ENCODE measurements at regions not wholly inside any gene's neighbourhood (a gene's known extent, or its start where the extent isn't known, plus 50 kb on each side); places are given as distances from the start of the nearest gene placed in this dataset.

DNA sequence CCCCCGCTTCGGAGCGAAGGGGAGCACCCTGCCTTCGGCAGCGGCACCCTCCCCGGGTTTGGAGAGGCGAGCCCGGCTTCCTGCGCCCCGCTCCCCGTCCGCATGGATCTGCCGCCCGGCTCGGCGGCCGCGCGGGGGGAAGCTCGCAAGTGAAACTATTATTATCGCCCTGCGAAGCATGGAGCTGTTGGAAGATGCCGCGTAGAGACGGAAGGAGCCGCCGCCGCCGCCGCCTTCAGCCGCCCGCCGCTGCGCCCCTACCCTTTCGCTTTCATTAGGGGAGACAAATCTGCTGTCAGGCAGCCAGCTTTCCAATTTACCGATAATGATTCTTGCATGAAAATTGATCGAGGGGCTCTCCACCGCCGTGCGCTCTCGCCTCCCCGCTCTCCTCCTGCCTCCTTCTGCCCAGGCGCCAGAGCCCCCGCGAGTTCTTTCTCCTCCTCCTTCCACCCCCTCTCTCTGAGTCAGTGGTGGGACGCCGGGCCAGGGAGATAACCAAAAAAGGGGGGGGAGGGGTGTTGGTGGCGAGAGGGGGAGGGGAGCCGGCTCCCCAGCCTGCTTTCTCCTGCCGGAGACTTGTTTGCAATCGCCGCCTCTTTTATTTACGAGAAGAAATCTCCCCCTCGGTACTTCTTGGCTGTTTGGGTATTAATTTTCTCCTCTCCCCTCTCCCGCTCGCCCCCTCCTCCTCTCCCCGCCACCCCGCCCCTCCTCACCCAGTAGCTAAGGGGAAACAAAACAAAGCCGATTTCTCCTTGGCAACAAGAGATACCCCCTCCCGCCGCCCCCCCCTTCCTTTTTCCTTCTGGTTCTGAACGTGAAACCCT lies 58.0 kb upstream of the GSE1 start:
- TF ChIP-seq, protein P1, sequence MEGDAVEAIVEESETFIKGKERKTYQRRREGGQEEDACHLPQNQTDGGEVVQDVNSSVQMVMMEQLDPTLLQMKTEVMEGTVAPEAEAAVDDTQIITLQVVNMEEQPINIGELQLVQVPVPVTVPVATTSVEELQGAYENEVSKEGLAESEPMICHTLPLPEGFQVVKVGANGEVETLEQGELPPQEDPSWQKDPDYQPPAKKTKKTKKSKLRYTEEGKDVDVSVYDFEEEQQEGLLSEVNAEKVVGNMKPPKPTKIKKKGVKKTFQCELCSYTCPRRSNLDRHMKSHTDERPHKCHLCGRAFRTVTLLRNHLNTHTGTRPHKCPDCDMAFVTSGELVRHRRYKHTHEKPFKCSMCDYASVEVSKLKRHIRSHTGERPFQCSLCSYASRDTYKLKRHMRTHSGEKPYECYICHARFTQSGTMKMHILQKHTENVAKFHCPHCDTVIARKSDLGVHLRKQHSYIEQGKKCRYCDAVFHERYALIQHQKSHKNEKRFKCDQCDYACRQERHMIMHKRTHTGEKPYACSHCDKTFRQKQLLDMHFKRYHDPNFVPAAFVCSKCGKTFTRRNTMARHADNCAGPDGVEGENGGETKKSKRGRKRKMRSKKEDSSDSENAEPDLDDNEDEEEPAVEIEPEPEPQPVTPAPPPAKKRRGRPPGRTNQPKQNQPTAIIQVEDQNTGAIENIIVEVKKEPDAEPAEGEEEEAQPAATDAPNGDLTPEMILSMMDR (IDR thresholded peaks at IDR 0.05; ENCODE audit: borderline replicate concordance, insufficient read depth, low read depth, low read length), result no peak
- peak overlapping the region; percentile 86 for H3K4me3 ChIP-seq (ENCODE audit: low read depth, low read length)

DNA sequence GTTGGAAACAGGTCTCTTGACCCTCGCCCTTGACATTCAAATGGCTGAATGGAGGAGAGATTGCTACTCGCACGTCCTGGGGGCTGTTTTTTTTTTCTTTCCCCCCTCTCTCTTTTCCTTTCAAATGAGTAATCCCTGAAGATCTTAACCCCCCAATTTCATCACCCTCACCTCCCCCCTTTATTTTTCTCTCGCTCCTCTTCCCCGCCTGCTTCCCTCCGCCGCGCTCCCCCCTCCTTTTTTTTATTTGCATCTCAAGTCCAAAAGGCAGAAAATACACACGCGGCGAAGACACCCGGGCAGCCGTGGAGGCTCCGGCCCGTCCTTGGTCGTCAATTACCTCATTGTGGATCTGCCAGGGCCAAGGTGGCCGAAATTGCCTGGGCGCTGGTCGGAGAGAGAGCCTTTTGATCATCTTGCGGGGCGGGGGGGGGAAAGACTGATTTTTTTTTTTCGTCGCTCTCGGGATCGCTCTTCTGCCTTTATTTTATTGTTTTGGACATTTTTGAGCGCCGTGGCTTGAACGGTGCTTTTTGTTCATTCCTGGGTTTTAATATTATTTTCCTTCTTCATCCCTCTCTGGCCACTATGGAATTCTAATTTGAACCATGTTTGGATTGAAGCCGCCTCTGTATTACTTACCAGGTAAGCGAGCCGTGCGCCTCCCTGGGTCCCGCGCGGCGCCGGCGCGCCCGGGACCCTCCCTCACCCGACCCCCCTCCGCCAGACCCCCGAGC lies 57.2 kb upstream of the GSE1 start:
- H3K4me3 ChIP-seq (ENCODE audit: low read depth, low read length), result peak overlapping the region; percentile 86
- TF ChIP-seq, protein P1 (IDR thresholded peaks at IDR 0.05; ENCODE audit: borderline replicate concordance, insufficient read depth, low read depth, low read length), result no peak

DNA sequence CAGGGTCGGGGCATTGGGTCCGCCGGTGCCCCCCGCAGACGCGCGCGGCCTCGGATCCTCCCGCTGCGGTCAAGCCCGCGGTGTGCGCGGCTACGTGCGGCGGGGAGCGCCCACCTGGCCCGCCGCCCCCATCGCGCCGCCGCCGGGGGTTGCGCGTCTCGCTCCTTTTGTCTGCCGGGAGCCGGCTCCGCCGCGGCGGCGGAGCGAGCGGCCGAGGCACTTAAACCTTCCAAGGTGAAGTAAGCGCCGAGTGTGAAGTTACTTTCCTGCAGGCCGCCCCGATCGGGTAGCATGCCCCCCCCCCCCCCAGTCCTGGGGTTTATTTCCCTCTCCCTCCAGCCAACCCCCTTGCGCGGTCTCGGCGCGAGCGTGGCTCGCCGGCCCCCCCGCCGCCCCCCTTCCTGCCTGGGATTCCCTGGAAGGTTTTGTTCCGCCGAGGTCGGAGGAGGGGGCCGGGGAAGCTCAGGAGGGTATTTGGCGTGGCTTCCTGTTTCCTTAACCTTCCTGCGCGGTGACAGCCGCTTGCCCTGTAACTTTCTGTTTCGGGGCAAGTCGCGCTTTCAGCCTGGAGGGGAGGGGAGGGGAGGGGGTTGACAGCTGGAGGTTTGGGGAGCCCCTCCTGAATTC lies 56.6 kb upstream of the GSE1 start:
- peak overlapping the region; percentile 86 for H3K4me3 ChIP-seq (ENCODE audit: low read depth, low read length)
- TF ChIP-seq, protein P1 (IDR thresholded peaks at IDR 0.05; ENCODE audit: borderline replicate concordance, insufficient read depth, low read depth, low read length), result no peak

DNA sequence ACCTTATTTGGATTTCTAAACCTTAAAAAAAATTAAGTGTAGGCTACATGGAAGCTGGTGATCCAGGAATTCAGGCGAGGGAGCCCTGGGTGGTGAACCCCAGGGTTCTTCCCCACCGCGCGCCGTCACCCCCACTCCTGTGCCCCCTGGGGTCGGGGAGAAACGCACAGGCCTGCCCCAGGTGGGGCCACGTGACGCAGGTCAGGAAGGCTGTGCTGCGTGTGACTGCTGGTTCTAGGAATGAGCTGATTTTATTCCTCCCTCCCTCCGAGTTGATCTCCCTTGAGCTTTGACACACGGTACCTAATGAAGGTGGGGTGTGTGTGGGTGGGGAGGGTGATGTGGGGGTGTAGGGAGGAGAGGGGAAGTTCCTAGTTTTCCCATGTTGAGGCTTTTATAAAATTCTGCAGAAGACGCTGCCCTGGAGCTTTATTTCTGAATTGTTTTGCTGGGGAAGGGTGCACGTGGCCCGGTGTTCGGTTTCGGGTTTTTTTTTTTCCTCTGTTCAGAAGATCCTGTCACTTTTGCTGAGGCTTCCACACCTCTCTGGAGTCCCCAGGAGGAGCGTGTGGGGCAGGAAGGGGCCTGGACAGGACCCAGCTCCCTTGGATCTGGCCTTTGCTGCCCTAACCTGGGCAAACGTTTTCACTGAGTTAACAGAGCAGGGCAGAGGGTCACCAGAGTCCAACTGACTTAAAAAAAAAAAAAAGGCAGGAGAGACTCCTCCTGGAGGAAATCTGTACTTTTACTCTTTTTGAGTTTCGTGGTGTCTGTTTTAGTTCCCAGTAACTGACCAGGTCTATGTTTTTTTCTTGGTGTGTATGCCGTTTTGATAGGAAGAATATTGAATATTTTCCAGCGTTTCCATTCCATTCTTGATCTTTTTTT lies 55.8 kb upstream of the GSE1 start:
- H3K4me3 ChIP-seq (ENCODE audit: low read depth, low read length), result peak overlapping the region; percentile 86
- TF ChIP-seq, protein P1 (IDR thresholded peaks at IDR 0.05; ENCODE audit: borderline replicate concordance, insufficient read depth, low read depth, low read length), result no peak

DNA sequence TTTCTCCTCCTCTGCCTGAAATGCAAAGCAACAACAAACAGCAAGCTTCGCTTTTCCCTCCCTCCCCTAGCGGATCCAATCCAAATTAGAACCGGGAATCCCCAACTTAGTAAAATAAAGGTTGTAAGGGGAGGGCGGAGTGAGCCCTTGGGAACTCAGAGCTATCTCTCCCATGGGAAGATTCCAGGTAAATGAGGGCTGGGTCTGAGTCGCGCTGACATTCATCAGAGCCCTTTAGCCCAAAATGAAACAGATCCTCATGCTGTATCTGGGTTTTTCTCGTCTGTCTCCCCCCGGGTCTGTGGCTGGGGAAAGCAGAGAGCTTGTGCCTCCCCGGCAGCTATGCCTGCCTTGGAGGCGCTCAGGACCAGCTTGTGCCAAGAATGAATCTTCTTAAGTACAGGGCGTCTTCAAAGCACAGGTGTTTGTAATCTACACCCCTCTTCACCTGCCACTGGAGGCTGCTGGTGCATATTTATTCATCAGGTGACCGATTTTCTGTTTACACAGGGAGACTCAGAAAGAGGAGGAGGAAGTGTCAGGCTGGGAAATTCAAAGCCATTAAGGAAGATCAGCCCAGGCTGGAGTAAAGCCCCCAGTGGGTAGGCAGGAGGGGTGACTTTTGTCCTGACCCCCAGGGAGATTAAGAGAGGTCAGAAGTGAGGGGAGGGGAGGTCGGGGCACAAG lies 55.0 kb upstream of the GSE1 start:
- TF ChIP-seq, protein P1 (IDR thresholded peaks at IDR 0.05; ENCODE audit: borderline replicate concordance, insufficient read depth, low read depth, low read length), result no peak
- peak overlapping the region; percentile 86 for H3K4me3 ChIP-seq (ENCODE audit: low read depth, low read length)

DNA sequence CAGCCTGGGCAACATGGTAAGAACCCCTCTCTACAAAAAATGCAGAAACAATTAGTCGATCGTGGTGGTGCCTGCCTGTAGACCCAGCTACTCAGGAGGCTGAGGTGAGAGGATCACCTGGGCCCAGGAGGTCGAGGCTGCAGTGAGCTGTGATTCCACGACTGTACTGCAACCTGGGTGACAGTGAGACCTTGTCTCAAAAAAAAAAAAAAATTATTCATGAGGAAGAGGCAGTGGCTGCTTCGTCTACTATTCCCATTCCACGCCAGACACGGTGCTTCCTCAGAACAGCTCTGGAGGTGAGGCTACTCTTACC lies 52.2 kb upstream of the GSE1 start:
- no peak overlapping the region for H3K4me3 ChIP-seq (ENCODE audit: low read depth, low read length)
- TF ChIP-seq, protein P1 (IDR thresholded peaks at IDR 0.05; ENCODE audit: borderline replicate concordance, insufficient read depth, low read depth, low read length), result no peak

Measured in GM12875 (cell line).